ENCODE measurements at regions not wholly inside any gene's neighbourhood (a gene's known extent, or its start where the extent isn't known, plus 50 kb on each side); places are given as distances from the start of the nearest gene placed in this dataset.

GRCh38 chr6:14530385-14530784 is 412.8 kb downstream of the CD83 start:
- WGBS (ENCODE audit: low lambda C conversion rate) = 11% methylated on average over 4 of the region's 4 CpGs
- H3K4me1 ChIP-seq (ENCODE audit: insufficient read depth, low read length) = no peaks in the 10 kb centered on the region
- H3K9ac ChIP-seq (ENCODE audit: insufficient read depth, low read depth, low read length) = no peak overlapping the region
- BruUV-seq (replicated peaks) = no TSS peak
- no peaks in the 10 kb centered on the region for H3K27me3 ChIP-seq (ENCODE audit: control insufficient read depth in 1 of 2, insufficient read depth in 2 of 2, low read length in 2 of 2)
- CTCF ChIA-PET (ENCODE audit: low intra/inter-chr PET ratio, low total read pairs) = no interaction called here
- intact Hi-C loops (cut with micrococcal nuclease; ENCODE audit: unreplicated experiment) = no loop called here
- TF ChIP-seq SCMH1 (CRISPR knock-in tag; IDR thresholded peaks at IDR 0.05; ENCODE audit: borderline replicate concordance) (no peak), RNF219 (CRISPR knock-in tag; IDR thresholded peaks at IDR 0.05) (no peak), THAP8 (CRISPR knock-in tag; IDR thresholded peaks at IDR 0.05; ENCODE audit: borderline replicate concordance) (no peak), TCF7L2 (IDR thresholded peaks at IDR 0.05; ENCODE audit: low read depth, low read length) (no peak), SOX5 (CRISPR knock-in tag; IDR thresholded peaks at IDR 0.05; ENCODE audit: borderline replicate concordance) (no peak)
- no peak overlapping the region for H3K4me2 ChIP-seq (ENCODE audit: low read depth, low read length)
- H3K9me3 ChIP-seq (ENCODE audit: low read length) = no peaks in the 10 kb centered on the region
- in situ Hi-C loops (cut with HindIII; ENCODE audit: extremely low pct_ligation_motif_present, low pct_unique_long_range_greater_than_20kb) = no loop called here
- H3K27ac ChIP-seq (ENCODE audit: extremely low read length, insufficient read depth, low read length) = no peak overlapping the region
- no peaks in the 10 kb centered on the region for H3K79me2 ChIP-seq (ENCODE audit: insufficient read depth, low read length)
- H3K36me3 ChIP-seq (replicated peaks in 1 of 2; ENCODE audit: control insufficient read depth in 1 of 2, insufficient read depth in 2 of 2, low read length in 2 of 2) = no peaks in the 10 kb centered on the region
- POLR2A ChIA-PET = no interaction called here
- FAIRE-seq (no peak), ATAC-seq (no peak), DNase-seq (ENCODE audit: low spot score) (no peak)
- no peak overlapping the region for H2AFZ ChIP-seq (ENCODE audit: low read length)
- no peaks in the 10 kb centered on the region for H4K20me1 ChIP-seq (ENCODE audit: insufficient read depth, low read length)
- H3K4me3 ChIP-seq (replicated peaks in 1 of 3; ENCODE audit: insufficient read depth in 1 of 3, low read depth in 2 of 3, low read length in 3 of 3) = no peak overlapping the region

- intact Hi-C loops (cut with micrococcal nuclease; ENCODE audit: unreplicated experiment) = no loop called here
- FAIRE-seq (no peak), DNase-seq (ENCODE audit: low spot score) (no peak), ATAC-seq (no peak)
- Histone ChIP-seq H3K9me3 (ENCODE audit: low read length) (no peaks in the 10 kb centered on the region), H3K4me1 (ENCODE audit: insufficient read depth, low read length) (no peaks in the 10 kb centered on the region), H3K4me2 (ENCODE audit: low read depth, low read length) (no peak overlapping the region), H3K9ac (ENCODE audit: insufficient read depth, low read depth, low read length) (no peak overlapping the region), H3K27ac (ENCODE audit: extremely low read length, insufficient read depth, low read length) (no peak overlapping the region), H3K79me2 (ENCODE audit: insufficient read depth, low read length) (no peaks in the 10 kb centered on the region), H2AFZ (ENCODE audit: low read length) (no peak overlapping the region), H3K27me3 (ENCODE audit: control insufficient read depth in 1 of 2, insufficient read depth in 2 of 2, low read length in 2 of 2) (no peaks in the 10 kb centered on the region), H4K20me1 (ENCODE audit: insufficient read depth, low read length) (no peaks in the 10 kb centered on the region), H3K36me3 (replicated peaks in 1 of 2; ENCODE audit: control insufficient read depth in 1 of 2, insufficient read depth in 2 of 2, low read length in 2 of 2) (no peaks in the 10 kb centered on the region), H3K4me3 (replicated peaks in 1 of 3; ENCODE audit: insufficient read depth in 1 of 3, low read depth in 2 of 3, low read length in 3 of 3) (no peak overlapping the region)
- in situ Hi-C loops (cut with HindIII; ENCODE audit: extremely low pct_ligation_motif_present, low pct_unique_long_range_greater_than_20kb) = no loop called here
- CTCF ChIA-PET (ENCODE audit: low intra/inter-chr PET ratio, low total read pairs) = no interaction called here
- POLR2A ChIA-PET = no interaction called here
- 2% methylated on average over 5 of the region's 5 CpGs for WGBS (ENCODE audit: low lambda C conversion rate)
- BruUV-seq (replicated peaks) = no TSS peak
- TF ChIP-seq ZNF460 (CRISPR knock-in tag; IDR thresholded peaks at IDR 0.05; ENCODE audit: borderline replicate concordance) (no peak), RBM39 (IDR thresholded peaks at IDR 0.05; ENCODE audit: low read depth, low read length, poor library complexity, severe bottlenecking) (no peak), ZNF225 (CRISPR knock-in tag; IDR thresholded peaks at IDR 0.05) (no peak), ELF1 (CRISPR knock-in tag; IDR thresholded peaks at IDR 0.05) (no peak), PHB2 (IDR thresholded peaks at IDR 0.05; ENCODE audit: partially characterized antibody) (no peak), PAXIP1 (CRISPR knock-in tag; conservative IDR thresholded peaks at IDR 0.05) (no peak), SMC3 (IDR thresholded peaks at IDR 0.05; ENCODE audit: low read length) (no peak), CENPX (CRISPR knock-in tag; IDR thresholded peaks at IDR 0.05) (no peak), KDM4B (CRISPR knock-in tag; IDR thresholded peaks at IDR 0.05) (no peak)
Observed at GRCh38 chr6:14533446-14533845, 415.9 kb downstream of the CD83 start.

All from HepG2 (cell line).